MCF 10A (cell line): ENCODE measurements at regions not wholly inside any gene's neighbourhood (a gene's known extent, or its start where the extent isn't known, plus 50 kb on each side); places are given as distances from the start of the nearest gene placed in this dataset.

Experiments
- BruUV-seq: library from RNA; stranded (reverse); fragments of 400-500 nt; replicated peaks from 2 replicates; lab custom pipeline; 2021; lab: Mats Ljungman, UMichigan
- CTCF ChIA-PET: fragments of 300-600 bp; sonication (Branson Sonifier 250); formaldehyde crosslinking; extraction: SDS; loops from one replicate; lab custom pipeline; 2021; ENCODE audit warnings: antibody characterized with exemption, inconsistent platforms; lab: Yijun Ruan, JAX
- POLR2A ChIA-PET: fragments of 300-600, 350-650 bp; sonication (Branson Sonifier 250); formaldehyde crosslinking; extraction: SDS; loops from one replicate; lab custom pipeline; 2020; ENCODE audit warnings: antibody characterized with exemption, inconsistent platforms; lab: Yijun Ruan, JAX
- DNase-seq: peaks from one replicate; pipeline ENCODE4 v3.0.0-alpha.2; 2018; ENCODE audit not compliant: unreplicated experiment
- H3K27ac Mint-ChIP-seq: one replicate; pipeline ENCODE4 v1.8.0; 2022; ENCODE audit warnings: mild to moderate bottlenecking, low read depth, mixed read lengths; ENCODE audit not compliant: unreplicated experiment
- H3K27me3 Mint-ChIP-seq: one replicate; pipeline ENCODE4 v1.8.0; 2022; ENCODE audit warnings: mixed read lengths; ENCODE audit not compliant: insufficient read depth, unreplicated experiment
- H3K36me3 Mint-ChIP-seq: one replicate; pipeline ENCODE4 v1.8.0; 2022; ENCODE audit warnings: mild to moderate bottlenecking, moderate library complexity, mixed read lengths; ENCODE audit not compliant: insufficient read depth, unreplicated experiment
- H3K4me1 Mint-ChIP-seq: one replicate; pipeline ENCODE4 v1.8.0; 2022; ENCODE audit warnings: mixed read lengths; ENCODE audit not compliant: insufficient read depth, unreplicated experiment
- H3K4me3 Mint-ChIP-seq: one replicate; pipeline ENCODE4 v1.8.0; 2022; ENCODE audit warnings: mild to moderate bottlenecking, moderate library complexity, mixed read lengths; ENCODE audit not compliant: unreplicated experiment
- H3K9me3 Mint-ChIP-seq: one replicate; pipeline ENCODE4 v1.8.0; 2022; ENCODE audit warnings: mixed read lengths; ENCODE audit not compliant: unreplicated experiment
- CTCF ChIP-seq: fragments of 200-600 bp; IDR thresholded peaks from one replicate; pipeline ENCODE4 v1.8.0; 2022; ENCODE audit warnings: antibody characterized with exemption, mild to moderate bottlenecking; ENCODE audit not compliant: unreplicated experiment
- intact Hi-C: fragments of 100-400 bp; cut with micrococcal nuclease; formaldehyde crosslinking; loops from 2 replicates; pipeline ENCODE4 v1.14.1; 2022

GRCh38 chrX:4841216-4841745 is 1127.8 kb upstream of the PRKX start:
- intact Hi-C loops: no loop called here
- ChIA-PET POLR2A (no interaction called here), CTCF (no interaction called here)
- Mint-ChIP-seq H3K36me3 (no peaks in the 10 kb centered on the region), H3K27ac (no peak overlapping the region), H3K27me3 (no peaks in the 10 kb centered on the region), H3K4me1 (no peaks in the 10 kb centered on the region), H3K4me3 (no peak overlapping the region), H3K9me3 (peaks cover 26% of the 10 kb centered on the region)
- no peak for TF ChIP-seq CTCF
- BruUV-seq: no TSS peak
- no peak for DNase-seq

- intact Hi-C loops: no loop called here
- H3K4me1 Mint-ChIP-seq: no peaks in the 10 kb centered on the region
- no peak for DNase-seq
These were observed 1118.1 kb upstream of the PRKX start for GRCh38 chrX:4831574-4831973.

GRCh38 chrX:4830880-4831557 is 1117.6 kb upstream of the PRKX start:
- DNase-seq: no peak
- POLR2A ChIA-PET: no interaction called here
- no peak overlapping the region for H3K27ac Mint-ChIP-seq

More at GRCh38 chrX:4831574-4831973, 1118.1 kb upstream of the PRKX start:
- BruUV-seq: no TSS peak
- Mint-ChIP-seq H3K27ac (no peak overlapping the region), H3K36me3 (no peaks in the 10 kb centered on the region), H3K9me3 (peaks cover 23% of the 10 kb centered on the region), H3K27me3 (no peaks in the 10 kb centered on the region), H3K4me3 (no peak overlapping the region)
- ChIA-PET CTCF (no interaction called here), POLR2A (no interaction called here)
- no peak for TF ChIP-seq CTCF

GRCh38 chrX:4825550-4825949 is 1112.1 kb upstream of the PRKX start:
- no peaks in the 10 kb centered on the region for H3K27me3 Mint-ChIP-seq
- peaks cover 22% of the 10 kb centered on the region for H3K9me3 Mint-ChIP-seq
- CTCF ChIA-PET: no interaction called here
- no peaks in the 10 kb centered on the region for H3K36me3 Mint-ChIP-seq
- no peak overlapping the region for H3K27ac Mint-ChIP-seq
- POLR2A ChIA-PET: no interaction called here
- BruUV-seq: no TSS peak
- no peaks in the 10 kb centered on the region for H3K4me1 Mint-ChIP-seq
- TF ChIP-seq CTCF: no peak
- intact Hi-C loops: no loop called here
- DNase-seq: no peak
- no peak overlapping the region for H3K4me3 Mint-ChIP-seq

More at GRCh38 chrX:4830880-4831557, 1117.6 kb upstream of the PRKX start:
- Mint-ChIP-seq H3K27me3 (no peaks in the 10 kb centered on the region), H3K4me1 (no peaks in the 10 kb centered on the region), H3K9me3 (peaks cover 23% of the 10 kb centered on the region), H3K36me3 (no peaks in the 10 kb centered on the region), H3K4me3 (no peak overlapping the region)
- BruUV-seq: no TSS peak
- CTCF ChIA-PET: no interaction called here
- no peak for TF ChIP-seq CTCF
- intact Hi-C loops: no loop called here
